Calu3 (cell line): ENCODE measurements at regions not wholly inside any gene's neighbourhood (a gene's known extent, or its start where the extent isn't known, plus 50 kb on each side); places are given as distances from the start of the nearest gene placed in this dataset.

Experiments used
- BruUV-seq: library from RNA; stranded (reverse); fragments of 400-500 nt; replicated peaks from 2 replicates; lab custom pipeline; 2021; lab: Mats Ljungman, UMichigan
- CTCF ChIA-PET: fragments of 300-600 bp; sonication (Branson Sonifier 250); formaldehyde crosslinking; loops from one replicate; lab custom pipeline; 2022; ENCODE audit warnings: antibody characterized with exemption; lab: Charles Lee
- DNase-seq: peaks from one replicate; pipeline ENCODE4 v3.0.0; 2022
- H3K27ac Mint-ChIP-seq: one replicate; pipeline ENCODE4 v1.8.0; 2022; ENCODE audit warnings: mixed read lengths; ENCODE audit not compliant: unreplicated experiment
- H3K27me3 Mint-ChIP-seq: one replicate; pipeline ENCODE4 v1.8.0; 2022; ENCODE audit warnings: mixed read lengths; ENCODE audit not compliant: unreplicated experiment
- H3K36me3 Mint-ChIP-seq: one replicate; pipeline ENCODE4 v1.8.0; 2022; ENCODE audit warnings: mild to moderate bottlenecking, moderate library complexity, mixed read lengths; ENCODE audit not compliant: insufficient read depth, unreplicated experiment
- H3K4me1 Mint-ChIP-seq: one replicate; pipeline ENCODE4 v1.8.0; 2022; ENCODE audit warnings: mild to moderate bottlenecking, low read depth, mixed read lengths; ENCODE audit not compliant: unreplicated experiment
- H3K4me3 Mint-ChIP-seq: one replicate; pipeline ENCODE4 v1.8.0; 2022; ENCODE audit warnings: mild to moderate bottlenecking, low read depth, moderate library complexity, mixed read lengths; ENCODE audit not compliant: unreplicated experiment
- H3K9me3 Mint-ChIP-seq: one replicate; pipeline ENCODE4 v1.8.0; 2022; ENCODE audit warnings: low read depth, mixed read lengths; ENCODE audit not compliant: unreplicated experiment
- intact Hi-C: fragments of 100-400 bp; cut with micrococcal nuclease; formaldehyde crosslinking; loops from one replicate; pipeline ENCODE4 v1.10.0; 2022; ENCODE audit not compliant: unreplicated experiment
- TF ChIP-seq, protein P1 (sequence below): fragments of 200-600 bp; IDR thresholded peaks from one replicate; pipeline ENCODE4 v1.8.0; 2022; ENCODE audit warnings: antibody characterized with exemption; ENCODE audit not compliant: unreplicated experiment

DNA sequence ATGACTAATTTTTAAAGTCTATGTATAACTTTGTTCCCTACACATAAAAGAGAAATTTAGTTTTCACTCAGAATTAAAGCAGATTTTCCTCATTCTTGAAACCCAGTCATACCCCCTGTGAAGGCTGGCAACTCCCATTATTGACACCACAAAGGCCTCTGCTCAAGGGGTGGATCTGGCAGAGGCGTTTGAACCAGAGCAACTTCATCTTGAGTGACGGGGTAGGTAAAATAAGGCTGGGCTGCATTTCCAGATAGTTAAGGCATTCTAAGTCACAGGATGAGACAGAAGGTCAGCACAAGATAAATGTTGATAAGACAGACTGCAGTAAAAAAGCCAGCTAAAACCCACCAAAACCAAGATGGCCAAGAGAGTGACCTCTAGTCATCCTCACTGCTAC lies 177.2 kb upstream of the OR13F1 start:
- intact Hi-C loops: no loop called here
- no peaks in the 10 kb centered on the region for H3K4me1 Mint-ChIP-seq

GRCh38 chr9:104329245-104329644 lies 174.8 kb upstream of the OR13F1 start:
- no peaks in the 10 kb centered on the region for H3K4me1 Mint-ChIP-seq
- CTCF ChIA-PET: no interaction called here
- no peaks in the 10 kb centered on the region for H3K36me3 Mint-ChIP-seq
- no peaks in the 10 kb centered on the region for H3K27me3 Mint-ChIP-seq
- no peak overlapping the region for H3K27ac Mint-ChIP-seq
- no TSS peak for BruUV-seq
- DNase-seq: no peak
- no peak overlapping the region for H3K4me3 Mint-ChIP-seq
- H3K9me3 Mint-ChIP-seq: peaks cover 10% of the 10 kb centered on the region
- intact Hi-C loops: no loop called here
- TF ChIP-seq, protein P1, sequence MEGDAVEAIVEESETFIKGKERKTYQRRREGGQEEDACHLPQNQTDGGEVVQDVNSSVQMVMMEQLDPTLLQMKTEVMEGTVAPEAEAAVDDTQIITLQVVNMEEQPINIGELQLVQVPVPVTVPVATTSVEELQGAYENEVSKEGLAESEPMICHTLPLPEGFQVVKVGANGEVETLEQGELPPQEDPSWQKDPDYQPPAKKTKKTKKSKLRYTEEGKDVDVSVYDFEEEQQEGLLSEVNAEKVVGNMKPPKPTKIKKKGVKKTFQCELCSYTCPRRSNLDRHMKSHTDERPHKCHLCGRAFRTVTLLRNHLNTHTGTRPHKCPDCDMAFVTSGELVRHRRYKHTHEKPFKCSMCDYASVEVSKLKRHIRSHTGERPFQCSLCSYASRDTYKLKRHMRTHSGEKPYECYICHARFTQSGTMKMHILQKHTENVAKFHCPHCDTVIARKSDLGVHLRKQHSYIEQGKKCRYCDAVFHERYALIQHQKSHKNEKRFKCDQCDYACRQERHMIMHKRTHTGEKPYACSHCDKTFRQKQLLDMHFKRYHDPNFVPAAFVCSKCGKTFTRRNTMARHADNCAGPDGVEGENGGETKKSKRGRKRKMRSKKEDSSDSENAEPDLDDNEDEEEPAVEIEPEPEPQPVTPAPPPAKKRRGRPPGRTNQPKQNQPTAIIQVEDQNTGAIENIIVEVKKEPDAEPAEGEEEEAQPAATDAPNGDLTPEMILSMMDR: no peak

More for the DNA sequence above, 177.2 kb upstream of the OR13F1 start:
- Mint-ChIP-seq H3K27ac (no peak overlapping the region), H3K36me3 (no peaks in the 10 kb centered on the region), H3K9me3 (peaks cover 13% of the 10 kb centered on the region), H3K27me3 (no peaks in the 10 kb centered on the region), H3K4me3 (no peak overlapping the region)
- TF ChIP-seq, protein P1: no peak
- CTCF ChIA-PET: no interaction called here
- DNase-seq: no peak
- BruUV-seq: no TSS peak

- intact Hi-C loops: no loop called here
- CTCF ChIA-PET: no interaction called here
- no TSS peak for BruUV-seq
- no peak overlapping the region for H3K27ac Mint-ChIP-seq
- DNase-seq: no peak
- H3K9me3 Mint-ChIP-seq: peaks cover 14% of the 10 kb centered on the region
- H3K4me3 Mint-ChIP-seq: no peak overlapping the region
- TF ChIP-seq, protein P1: no peak
- H3K36me3 Mint-ChIP-seq: no peaks in the 10 kb centered on the region
- no peaks in the 10 kb centered on the region for H3K27me3 Mint-ChIP-seq
- no peaks in the 10 kb centered on the region for H3K4me1 Mint-ChIP-seq
These were observed 173.2 kb upstream of the OR13F1 start for GRCh38 chr9:104330841-104331240.

GRCh38 chr9:104334549-104334948 lies 169.5 kb upstream of the OR13F1 start:
- CTCF ChIA-PET: no interaction called here
- Mint-ChIP-seq H3K4me3 (no peak overlapping the region), H3K9me3 (peaks cover 10% of the 10 kb centered on the region), H3K4me1 (no peaks in the 10 kb centered on the region), H3K27ac (no peak overlapping the region), H3K36me3 (no peaks in the 10 kb centered on the region), H3K27me3 (no peaks in the 10 kb centered on the region)
- no peak for DNase-seq
- intact Hi-C loops: no loop called here
- TF ChIP-seq, protein P1: no peak
- BruUV-seq: no TSS peak
